NT2/D1 (cell line): ENCODE measurements at regions not wholly inside any gene's neighbourhood (a gene's known extent, or its start where the extent isn't known, plus 50 kb on each side); places are given as distances from the start of the nearest gene placed in this dataset.

Source experiments
- DNase-seq: peaks from one replicate; pipeline ENCODE4 v3.0.0-alpha.2; 2011; ENCODE audit warnings: low read depth, low spot score
- H3K27me3 ChIP-seq: 2 replicates; pipeline ENCODE4 v1.6.0; 2011; ENCODE audit warnings: mild to moderate bottlenecking; ENCODE audit not compliant: insufficient read length, insufficient read depth
- H3K36me3 ChIP-seq: 2 replicates; pipeline ENCODE4 v1.6.1; 2011; ENCODE audit warnings: mild to moderate bottlenecking, low read length, mixed read lengths; ENCODE audit not compliant: insufficient read depth, insufficient read length
- H3K4me1 ChIP-seq: 2 replicates; pipeline ENCODE4 v1.5.1; 2011; ENCODE audit not compliant: insufficient read depth, insufficient read length
- H3K4me3 ChIP-seq: 2 replicates; pipeline ENCODE4 v1.5.1; 2011; ENCODE audit warnings: low read depth; ENCODE audit not compliant: insufficient read length
- H3K9ac ChIP-seq: 2 replicates; pipeline ENCODE4 v1.6.0; 2011; ENCODE audit warnings: low read depth; ENCODE audit not compliant: insufficient read length
- H3K9me3 ChIP-seq: 2 replicates; pipeline ENCODE4 v1.5.1; 2011; ENCODE audit warnings: mild to moderate bottlenecking, low read length; ENCODE audit not compliant: insufficient read depth
- SUZ12 ChIP-seq: IDR thresholded peaks from 2 replicates; pipeline ENCODE4 v1.6.1; 2011; ENCODE audit not compliant: insufficient read length, insufficient read depth; ENCODE audit errors: extremely low read depth
- YY1 ChIP-seq: IDR thresholded peaks from 2 replicates; pipeline ENCODE4 v1.6.1; 2011; ENCODE audit not compliant: insufficient read length, insufficient read depth
- ZNF274 ChIP-seq: IDR thresholded peaks from 2 replicates; pipeline ENCODE4 v1.6.1; 2011; ENCODE audit warnings: mild to moderate bottlenecking, low read depth, low read length

DNA sequence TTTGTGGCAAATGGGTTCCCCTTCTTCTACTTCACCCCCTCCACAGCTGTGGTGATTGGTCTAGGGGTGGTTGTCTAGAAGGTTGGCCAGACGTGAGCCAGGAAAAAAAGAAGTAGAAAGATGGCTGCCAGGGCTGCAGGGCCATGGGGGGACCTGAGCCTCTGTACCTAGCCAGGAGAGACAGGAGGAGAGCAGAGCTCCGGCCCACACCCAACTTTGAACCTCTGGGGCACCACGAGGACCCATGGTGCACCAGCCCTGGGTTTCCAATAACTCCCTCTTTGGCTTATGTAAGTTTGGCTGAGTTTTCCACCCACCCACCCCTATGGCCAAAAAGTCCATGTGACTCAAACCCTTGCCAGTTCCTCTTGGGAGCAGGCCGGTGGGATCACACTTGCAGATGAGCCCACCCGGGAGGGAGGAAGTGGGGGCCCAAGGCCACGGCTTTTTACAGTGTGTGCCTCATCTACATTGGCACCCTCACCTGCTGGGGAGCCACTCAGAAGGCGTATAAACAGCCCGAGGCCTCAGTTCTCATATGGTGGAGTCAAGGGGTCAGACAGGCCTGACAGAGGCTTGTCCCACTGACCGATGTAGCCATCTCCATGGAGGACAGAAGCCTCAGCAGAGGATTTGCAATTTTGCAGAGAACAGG is 293.1 kb upstream of the HDAC4 start:
- DNase-seq: no peak
- Histone ChIP-seq H3K27me3 (no peaks in the 10 kb centered on the region), H3K9ac (no peak overlapping the region), H3K36me3 (no peaks in the 10 kb centered on the region), H3K4me3 (no peak overlapping the region), H3K9me3 (no peaks in the 10 kb centered on the region), H3K4me1 (peaks cover 4% of the 10 kb centered on the region)
- no peak for TF ChIP-seq SUZ12
- no peak for TF ChIP-seq YY1
- no peak for TF ChIP-seq ZNF274

DNA sequence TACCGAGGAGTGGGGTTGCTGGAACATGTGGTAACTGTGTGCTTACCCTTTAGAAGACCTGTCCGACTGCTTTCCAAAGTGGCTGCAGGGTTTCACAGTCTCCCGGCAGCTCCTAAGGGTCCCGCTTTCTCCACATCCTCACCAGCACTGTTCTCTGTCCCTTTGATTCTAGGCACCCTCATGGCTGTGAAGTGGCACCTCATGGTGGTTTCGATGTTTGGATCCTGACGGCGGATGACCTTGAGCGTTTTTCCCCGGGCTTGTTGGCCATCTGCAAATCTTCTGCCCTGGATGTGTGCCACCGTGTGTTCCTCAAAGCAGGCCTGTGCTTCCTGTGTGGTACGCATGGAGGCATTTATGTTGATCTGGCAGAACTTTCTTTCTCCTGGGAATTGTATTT is 292.5 kb upstream of the HDAC4 start:
- Histone ChIP-seq H3K4me3 (no peak overlapping the region), H3K9me3 (no peaks in the 10 kb centered on the region), H3K4me1 (peaks cover 4% of the 10 kb centered on the region), H3K9ac (no peak overlapping the region), H3K36me3 (no peaks in the 10 kb centered on the region), H3K27me3 (no peaks in the 10 kb centered on the region)
- DNase-seq: no peak
- no peak for TF ChIP-seq YY1
- no peak for TF ChIP-seq ZNF274
- no peak for TF ChIP-seq SUZ12

DNA sequence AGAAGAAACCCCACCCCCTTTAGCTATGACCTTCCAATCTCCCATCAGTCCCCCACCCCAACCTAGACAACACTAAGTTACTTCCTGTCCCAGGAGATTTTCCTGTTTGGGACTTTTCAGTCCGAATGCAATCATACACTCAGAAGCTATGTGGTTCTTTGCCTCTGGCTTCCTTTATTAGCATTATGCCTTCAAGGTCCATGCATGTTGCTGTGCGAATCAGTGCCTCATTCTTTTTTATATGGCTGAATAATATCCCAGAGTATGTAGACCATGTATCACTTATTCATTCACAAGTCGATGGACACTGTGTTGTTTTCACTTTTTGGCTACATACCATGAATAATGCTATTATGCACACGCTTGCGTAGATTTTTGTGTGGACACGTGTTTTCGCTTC is 292.1 kb upstream of the HDAC4 start:
- H3K4me3 ChIP-seq: no peak overlapping the region
- TF ChIP-seq YY1: no peak
- no peak for TF ChIP-seq SUZ12
- no peak for TF ChIP-seq ZNF274
- H3K9me3 ChIP-seq: no peaks in the 10 kb centered on the region
- DNase-seq: no peak
- H3K4me1 ChIP-seq: peaks cover 4% of the 10 kb centered on the region
- no peaks in the 10 kb centered on the region for H3K36me3 ChIP-seq
- no peak overlapping the region for H3K9ac ChIP-seq
- no peaks in the 10 kb centered on the region for H3K27me3 ChIP-seq

DNA sequence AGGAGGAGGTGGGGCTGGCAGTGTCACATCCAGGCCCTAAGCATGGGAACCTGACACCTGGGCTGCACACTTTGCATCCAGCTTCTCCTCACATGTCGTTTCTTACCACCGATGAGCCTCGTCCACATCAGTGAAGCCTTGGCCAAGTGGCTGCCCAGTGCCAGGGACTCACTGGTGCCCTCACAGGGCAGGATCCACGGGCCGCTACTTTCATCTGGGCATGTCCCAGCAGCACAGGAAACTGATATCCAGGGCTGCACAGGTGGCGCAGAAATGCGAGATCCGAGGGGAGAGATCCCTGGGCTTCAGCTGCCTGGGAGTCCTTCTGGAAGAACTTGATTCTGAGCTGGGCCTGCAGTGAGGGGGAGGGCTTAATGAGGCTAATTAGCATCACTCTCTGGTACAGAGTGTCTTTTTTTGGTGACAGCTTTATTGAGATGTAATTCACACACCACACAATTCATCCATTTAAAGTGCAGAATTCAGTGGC is 291.6 kb upstream of the HDAC4 start:
- Histone ChIP-seq H3K4me3 (no peak overlapping the region), H3K4me1 (peaks cover 4% of the 10 kb centered on the region), H3K36me3 (no peaks in the 10 kb centered on the region), H3K9ac (no peak overlapping the region), H3K27me3 (no peaks in the 10 kb centered on the region), H3K9me3 (no peaks in the 10 kb centered on the region)
- DNase-seq: no peak
- TF ChIP-seq ZNF274 (no peak), SUZ12 (no peak), YY1 (no peak)

DNA sequence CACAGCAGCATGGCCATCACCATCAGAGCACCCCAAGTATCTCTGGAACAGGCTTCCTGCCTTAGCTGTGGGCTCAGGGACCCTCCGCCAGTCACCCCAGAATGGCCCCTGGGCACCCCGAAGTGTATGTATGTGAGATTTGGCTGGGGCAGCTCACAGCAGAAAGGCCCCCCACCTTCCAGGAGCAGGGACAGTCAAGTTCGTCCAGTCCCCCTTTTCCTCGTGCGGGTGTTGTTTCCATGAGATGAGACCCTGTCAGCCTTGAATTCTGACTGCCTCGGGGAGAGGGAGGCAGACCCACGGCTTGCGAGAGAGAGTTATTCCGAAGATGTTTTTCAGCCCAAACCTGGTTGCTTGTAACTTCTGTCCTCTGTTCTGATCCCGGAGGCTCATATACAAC is 290.9 kb upstream of the HDAC4 start:
- no peaks in the 10 kb centered on the region for H3K36me3 ChIP-seq
- no peaks in the 10 kb centered on the region for H3K27me3 ChIP-seq
- no peak overlapping the region for H3K9ac ChIP-seq
- no peak overlapping the region for H3K4me3 ChIP-seq
- peaks cover 4% of the 10 kb centered on the region for H3K4me1 ChIP-seq
- TF ChIP-seq YY1: no peak
- TF ChIP-seq ZNF274: no peak
- no peak for TF ChIP-seq SUZ12
- H3K9me3 ChIP-seq: no peaks in the 10 kb centered on the region
- DNase-seq: no peak

DNA sequence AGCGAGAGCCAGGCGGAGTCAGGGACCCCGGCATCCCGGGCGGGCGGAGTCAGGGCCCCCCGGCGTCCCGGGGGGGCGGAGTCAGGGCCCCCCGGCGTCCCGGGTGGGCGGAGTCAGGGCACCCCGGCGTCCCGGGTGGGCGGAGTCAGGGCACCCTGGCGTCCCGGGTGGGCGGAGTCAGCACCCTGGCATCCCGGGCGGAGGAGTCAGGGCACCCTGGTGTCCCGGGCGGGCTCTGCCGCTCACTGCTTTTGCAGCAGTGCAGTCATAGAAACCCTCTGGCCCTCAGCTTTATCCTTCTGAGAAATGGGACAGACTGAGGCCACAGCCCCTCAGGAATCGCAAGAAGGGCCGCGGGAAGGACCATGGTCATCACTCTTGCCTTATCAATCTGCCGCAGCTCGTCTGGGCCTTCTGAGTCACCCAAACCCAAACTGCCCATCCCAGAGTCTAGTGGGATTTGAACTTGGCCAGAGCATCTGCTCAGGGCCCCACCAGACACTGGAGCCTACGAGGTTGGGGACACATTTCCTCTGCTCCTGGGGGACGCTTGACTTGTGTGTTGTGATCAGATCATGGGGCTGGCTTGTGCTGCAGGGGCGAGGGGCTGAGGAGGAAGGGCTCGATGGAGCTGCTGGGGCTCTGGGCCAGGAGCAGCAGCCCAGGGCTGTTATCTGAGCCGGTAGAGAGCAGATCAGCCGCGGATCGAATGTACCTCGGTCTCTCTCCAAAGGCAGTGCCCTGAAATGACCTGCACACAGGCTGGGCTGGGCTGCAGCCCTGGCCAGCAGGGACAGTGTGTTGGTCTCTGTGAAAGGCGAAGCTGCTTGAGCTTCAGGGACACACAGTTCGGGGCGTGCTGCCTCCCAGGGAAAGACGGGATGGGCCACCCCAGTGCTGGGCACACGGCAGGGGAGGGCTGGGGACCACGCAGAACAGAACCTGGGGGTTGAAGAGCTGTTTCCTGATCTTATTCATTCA is 290.1 kb upstream of the HDAC4 start:
- Histone ChIP-seq H3K27me3 (no peaks in the 10 kb centered on the region), H3K4me3 (no peak overlapping the region), H3K4me1 (peaks cover 4% of the 10 kb centered on the region), H3K9ac (peak overlapping the region; percentile 28), H3K36me3 (no peaks in the 10 kb centered on the region), H3K9me3 (no peaks in the 10 kb centered on the region)
- no peak for TF ChIP-seq YY1
- no peak for TF ChIP-seq ZNF274
- DNase-seq: no peak

DNA sequence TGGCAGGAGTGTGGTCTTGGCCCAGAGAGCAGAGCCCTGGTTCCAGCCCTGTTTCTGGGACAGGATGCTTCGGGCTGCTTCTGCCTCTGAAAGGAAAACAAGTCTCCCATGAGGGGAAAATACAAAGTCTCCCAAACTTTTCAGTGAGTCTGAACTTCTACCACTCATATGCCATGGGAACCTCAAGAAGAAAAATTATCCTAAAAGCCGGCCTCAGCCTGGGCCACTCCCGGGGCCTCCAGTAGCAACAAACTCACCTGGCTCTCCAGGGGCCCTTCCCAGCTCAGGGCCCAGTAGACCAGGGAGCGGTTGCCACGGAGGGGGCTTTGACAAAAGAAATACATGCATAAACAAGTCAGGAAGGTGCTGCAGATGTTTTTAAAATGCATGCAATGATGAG is 289.2 kb upstream of the HDAC4 start:
- no peak overlapping the region for H3K9ac ChIP-seq
- H3K27me3 ChIP-seq: no peaks in the 10 kb centered on the region
- DNase-seq: no peak
- peaks cover 4% of the 10 kb centered on the region for H3K4me1 ChIP-seq
- H3K36me3 ChIP-seq: no peaks in the 10 kb centered on the region
- no peaks in the 10 kb centered on the region for H3K9me3 ChIP-seq
- TF ChIP-seq SUZ12: no peak
- TF ChIP-seq YY1: no peak
- no peak for TF ChIP-seq ZNF274
- H3K4me3 ChIP-seq: no peak overlapping the region
